ENCODE measurements at regions not wholly inside any gene's neighbourhood (a gene's known extent, or its start where the extent isn't known, plus 50 kb on each side); places are given as distances from the start of the nearest gene placed in this dataset.

DNA sequence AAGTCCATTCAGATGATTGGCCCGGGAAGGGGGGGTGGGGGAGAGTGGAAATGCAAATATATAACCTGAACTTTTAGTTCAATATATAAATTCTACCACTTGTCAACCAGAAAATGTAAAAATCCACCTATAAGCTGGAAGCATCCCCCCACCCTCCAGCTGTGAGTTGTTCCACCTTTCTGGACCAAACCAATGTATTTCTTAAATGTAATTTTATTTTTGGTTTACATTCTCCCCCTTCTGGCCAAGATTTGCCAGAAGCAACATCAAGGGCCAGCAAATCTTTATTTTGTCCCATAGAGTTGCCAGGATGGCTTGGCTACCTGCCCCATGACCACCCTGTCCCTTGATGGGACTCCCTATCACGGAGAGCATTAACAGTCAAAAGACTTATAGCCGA is 545.7 kb downstream of the TBL1XR1 start:
- Histone ChIP-seq H3K4me3 (replicated peaks; ENCODE audit: insufficient read depth, low read length) (no peak overlapping the region), H3K27ac (replicated peaks) (no peak overlapping the region), H3K27me3 (ENCODE audit: insufficient read depth, poor library complexity, severe bottlenecking) (no peaks in the 10 kb centered on the region)
- DNase-seq (ENCODE audit: low read depth in 1 of 2, low spot score in 1 of 2): no peak
- TF ChIP-seq, protein P1, sequence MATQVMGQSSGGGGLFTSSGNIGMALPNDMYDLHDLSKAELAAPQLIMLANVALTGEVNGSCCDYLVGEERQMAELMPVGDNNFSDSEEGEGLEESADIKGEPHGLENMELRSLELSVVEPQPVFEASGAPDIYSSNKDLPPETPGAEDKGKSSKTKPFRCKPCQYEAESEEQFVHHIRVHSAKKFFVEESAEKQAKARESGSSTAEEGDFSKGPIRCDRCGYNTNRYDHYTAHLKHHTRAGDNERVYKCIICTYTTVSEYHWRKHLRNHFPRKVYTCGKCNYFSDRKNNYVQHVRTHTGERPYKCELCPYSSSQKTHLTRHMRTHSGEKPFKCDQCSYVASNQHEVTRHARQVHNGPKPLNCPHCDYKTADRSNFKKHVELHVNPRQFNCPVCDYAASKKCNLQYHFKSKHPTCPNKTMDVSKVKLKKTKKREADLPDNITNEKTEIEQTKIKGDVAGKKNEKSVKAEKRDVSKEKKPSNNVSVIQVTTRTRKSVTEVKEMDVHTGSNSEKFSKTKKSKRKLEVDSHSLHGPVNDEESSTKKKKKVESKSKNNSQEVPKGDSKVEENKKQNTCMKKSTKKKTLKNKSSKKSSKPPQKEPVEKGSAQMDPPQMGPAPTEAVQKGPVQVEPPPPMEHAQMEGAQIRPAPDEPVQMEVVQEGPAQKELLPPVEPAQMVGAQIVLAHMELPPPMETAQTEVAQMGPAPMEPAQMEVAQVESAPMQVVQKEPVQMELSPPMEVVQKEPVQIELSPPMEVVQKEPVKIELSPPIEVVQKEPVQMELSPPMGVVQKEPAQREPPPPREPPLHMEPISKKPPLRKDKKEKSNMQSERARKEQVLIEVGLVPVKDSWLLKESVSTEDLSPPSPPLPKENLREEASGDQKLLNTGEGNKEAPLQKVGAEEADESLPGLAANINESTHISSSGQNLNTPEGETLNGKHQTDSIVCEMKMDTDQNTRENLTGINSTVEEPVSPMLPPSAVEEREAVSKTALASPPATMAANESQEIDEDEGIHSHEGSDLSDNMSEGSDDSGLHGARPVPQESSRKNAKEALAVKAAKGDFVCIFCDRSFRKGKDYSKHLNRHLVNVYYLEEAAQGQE (IDR thresholded peaks at IDR 0.05; ENCODE audit: insufficient replicate concordance, low read depth): no peak
- TF ChIP-seq SPI1 (IDR thresholded peaks at IDR 0.05; ENCODE audit: borderline replicate concordance, low read depth): no peak
- no peak for TF ChIP-seq GABPA (IDR thresholded peaks at IDR 0.05; ENCODE audit: low read depth)
- TF ChIP-seq POLR2AphosphoS5 (IDR thresholded peaks at IDR 0.05; ENCODE audit: low read depth): no peak
- TF ChIP-seq, protein P2, sequence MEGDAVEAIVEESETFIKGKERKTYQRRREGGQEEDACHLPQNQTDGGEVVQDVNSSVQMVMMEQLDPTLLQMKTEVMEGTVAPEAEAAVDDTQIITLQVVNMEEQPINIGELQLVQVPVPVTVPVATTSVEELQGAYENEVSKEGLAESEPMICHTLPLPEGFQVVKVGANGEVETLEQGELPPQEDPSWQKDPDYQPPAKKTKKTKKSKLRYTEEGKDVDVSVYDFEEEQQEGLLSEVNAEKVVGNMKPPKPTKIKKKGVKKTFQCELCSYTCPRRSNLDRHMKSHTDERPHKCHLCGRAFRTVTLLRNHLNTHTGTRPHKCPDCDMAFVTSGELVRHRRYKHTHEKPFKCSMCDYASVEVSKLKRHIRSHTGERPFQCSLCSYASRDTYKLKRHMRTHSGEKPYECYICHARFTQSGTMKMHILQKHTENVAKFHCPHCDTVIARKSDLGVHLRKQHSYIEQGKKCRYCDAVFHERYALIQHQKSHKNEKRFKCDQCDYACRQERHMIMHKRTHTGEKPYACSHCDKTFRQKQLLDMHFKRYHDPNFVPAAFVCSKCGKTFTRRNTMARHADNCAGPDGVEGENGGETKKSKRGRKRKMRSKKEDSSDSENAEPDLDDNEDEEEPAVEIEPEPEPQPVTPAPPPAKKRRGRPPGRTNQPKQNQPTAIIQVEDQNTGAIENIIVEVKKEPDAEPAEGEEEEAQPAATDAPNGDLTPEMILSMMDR (IDR thresholded peaks at IDR 0.05; ENCODE audit: insufficient read depth, low read length): no peak

DNA sequence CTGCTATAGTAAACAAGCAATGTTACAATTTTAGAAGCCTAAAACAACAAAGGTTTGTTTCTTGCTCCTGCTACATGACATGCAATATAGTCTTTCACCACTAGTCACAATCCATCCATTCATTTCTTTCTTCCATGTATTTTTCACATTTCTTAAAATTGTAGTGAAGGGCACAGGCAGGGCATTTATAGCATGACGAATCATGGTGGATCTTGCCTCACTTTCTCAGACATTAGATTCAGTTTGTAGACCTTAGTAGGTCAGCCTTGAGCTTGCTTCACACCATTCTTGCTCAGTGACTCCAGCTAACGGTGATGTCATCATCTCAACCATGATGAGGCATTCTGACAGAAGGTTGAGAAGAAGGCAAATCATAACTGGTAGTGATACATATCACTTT is 546.8 kb downstream of the TBL1XR1 start:
- no peak for DNase-seq (ENCODE audit: low read depth in 1 of 2, low spot score in 1 of 2)
- no peak overlapping the region for H3K27ac ChIP-seq (replicated peaks)
- TF ChIP-seq GABPA (IDR thresholded peaks at IDR 0.05; ENCODE audit: low read depth) (no peak), SPI1 (IDR thresholded peaks at IDR 0.05; ENCODE audit: borderline replicate concordance, low read depth) (no peak)
- TF ChIP-seq, protein P2 (IDR thresholded peaks at IDR 0.05; ENCODE audit: insufficient read depth, low read length): no peak
- H3K4me3 ChIP-seq (replicated peaks; ENCODE audit: insufficient read depth, low read length): no peak overlapping the region
- no peaks in the 10 kb centered on the region for H3K27me3 ChIP-seq (ENCODE audit: insufficient read depth, poor library complexity, severe bottlenecking)

DNA sequence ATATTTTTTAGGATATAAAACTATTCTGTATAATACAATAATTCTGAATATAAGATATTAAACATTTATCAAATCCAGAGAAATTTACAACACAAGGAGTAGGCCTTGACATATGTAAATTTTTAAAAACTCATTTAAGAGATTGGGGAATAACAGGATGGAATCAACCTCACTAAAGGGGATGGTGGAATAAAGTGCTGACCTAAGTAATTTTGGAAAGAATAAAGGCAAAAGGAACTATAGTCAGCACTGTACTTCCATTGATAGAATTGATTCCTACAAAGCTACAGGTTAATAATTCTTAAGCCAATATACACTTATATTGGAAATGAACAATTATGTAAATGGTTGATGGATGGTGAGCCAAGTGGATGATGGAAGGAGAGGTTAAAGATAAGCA is 549.3 kb downstream of the TBL1XR1 start:
- Histone ChIP-seq H3K4me3 (replicated peaks; ENCODE audit: insufficient read depth, low read length) (no peak overlapping the region), H3K27ac (replicated peaks) (no peak overlapping the region), H3K27me3 (ENCODE audit: insufficient read depth, poor library complexity, severe bottlenecking) (no peaks in the 10 kb centered on the region)
- TF ChIP-seq GABPA (IDR thresholded peaks at IDR 0.05; ENCODE audit: low read depth): no peak
- TF ChIP-seq, protein P2 (IDR thresholded peaks at IDR 0.05; ENCODE audit: insufficient read depth, low read length): no peak
- no peak for TF ChIP-seq POLR2AphosphoS5 (IDR thresholded peaks at IDR 0.05; ENCODE audit: low read depth)
- no peak for TF ChIP-seq SPI1 (IDR thresholded peaks at IDR 0.05; ENCODE audit: borderline replicate concordance, low read depth)
- TF ChIP-seq, protein P1 (IDR thresholded peaks at IDR 0.05; ENCODE audit: insufficient replicate concordance, low read depth): no peak
- no peak for DNase-seq (ENCODE audit: low read depth in 1 of 2, low spot score in 1 of 2)

DNA sequence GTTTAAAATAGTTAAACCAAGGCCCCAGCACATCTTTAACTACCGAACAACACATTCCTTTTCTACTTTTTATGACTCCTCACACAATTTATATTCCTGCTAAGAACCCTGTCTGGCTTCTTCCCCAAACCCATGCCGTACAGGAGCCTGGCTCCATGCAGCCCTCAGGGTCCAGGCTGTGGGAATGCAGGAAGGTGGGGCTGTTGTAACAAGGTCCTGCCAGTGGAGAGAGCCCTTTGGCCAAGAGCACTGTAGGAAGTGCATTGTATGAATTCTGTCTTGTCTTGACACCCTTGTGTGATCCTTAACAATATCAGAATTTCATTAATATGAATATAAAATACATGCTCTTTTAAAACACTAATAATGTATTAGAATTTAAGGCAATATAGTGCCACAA is 563.8 kb downstream of the TBL1XR1 start:
- Histone ChIP-seq H3K27ac (replicated peaks) (no peak overlapping the region), H3K4me3 (replicated peaks; ENCODE audit: insufficient read depth, low read length) (no peak overlapping the region), H3K27me3 (ENCODE audit: insufficient read depth, poor library complexity, severe bottlenecking) (no peaks in the 10 kb centered on the region)
- TF ChIP-seq GABPA (IDR thresholded peaks at IDR 0.05; ENCODE audit: low read depth) (no peak), POLR2AphosphoS5 (IDR thresholded peaks at IDR 0.05; ENCODE audit: low read depth) (no peak), SPI1 (IDR thresholded peaks at IDR 0.05; ENCODE audit: borderline replicate concordance, low read depth) (no peak)
- TF ChIP-seq, protein P1 (IDR thresholded peaks at IDR 0.05; ENCODE audit: insufficient replicate concordance, low read depth): no peak
- TF ChIP-seq, protein P2 (IDR thresholded peaks at IDR 0.05; ENCODE audit: insufficient read depth, low read length): no peak
- no peak for DNase-seq (ENCODE audit: low read depth in 1 of 2, low spot score in 1 of 2)
